Kidney epithelial cell (primary cell): ENCODE measurements at regions not wholly inside any gene's neighbourhood (a gene's known extent, or its start where the extent isn't known, plus 50 kb on each side); places are given as distances from the start of the nearest gene placed in this dataset.

Experiments
- DNase-seq: peaks from one replicate; pipeline ENCODE4 v3.0.0-alpha.2; 2010; ENCODE audit warnings: low read depth
- H3K27me3 ChIP-seq: 2 replicates; pipeline ENCODE4 v1.6.0; 2011; ENCODE audit warnings: low read length; ENCODE audit not compliant: control insufficient read depth, insufficient read depth
- H3K36me3 ChIP-seq: 2 replicates; pipeline ENCODE4 v1.5.1; 2011; ENCODE audit warnings: low read length; ENCODE audit not compliant: control insufficient read depth, insufficient read depth
- H3K4me3 ChIP-seq: 2 replicates; pipeline ENCODE4 v1.5.1; 2011; ENCODE audit warnings: low read depth, mild to moderate bottlenecking, control low read depth, low read length
- TF ChIP-seq, protein P1 (sequence below): IDR thresholded peaks from 2 replicates; pipeline ENCODE4 v1.5.1; 2011; ENCODE audit warnings: mild to moderate bottlenecking, moderate library complexity, low read length, control low read depth, inconsistent platforms; ENCODE audit not compliant: insufficient read depth, poor library complexity, severe bottlenecking

- H3K36me3 ChIP-seq = no peaks in the 10 kb centered on the region
- no peaks in the 10 kb centered on the region for H3K27me3 ChIP-seq
- H3K4me3 ChIP-seq = no peak overlapping the region
- no peak for DNase-seq
- TF ChIP-seq, protein P1, sequence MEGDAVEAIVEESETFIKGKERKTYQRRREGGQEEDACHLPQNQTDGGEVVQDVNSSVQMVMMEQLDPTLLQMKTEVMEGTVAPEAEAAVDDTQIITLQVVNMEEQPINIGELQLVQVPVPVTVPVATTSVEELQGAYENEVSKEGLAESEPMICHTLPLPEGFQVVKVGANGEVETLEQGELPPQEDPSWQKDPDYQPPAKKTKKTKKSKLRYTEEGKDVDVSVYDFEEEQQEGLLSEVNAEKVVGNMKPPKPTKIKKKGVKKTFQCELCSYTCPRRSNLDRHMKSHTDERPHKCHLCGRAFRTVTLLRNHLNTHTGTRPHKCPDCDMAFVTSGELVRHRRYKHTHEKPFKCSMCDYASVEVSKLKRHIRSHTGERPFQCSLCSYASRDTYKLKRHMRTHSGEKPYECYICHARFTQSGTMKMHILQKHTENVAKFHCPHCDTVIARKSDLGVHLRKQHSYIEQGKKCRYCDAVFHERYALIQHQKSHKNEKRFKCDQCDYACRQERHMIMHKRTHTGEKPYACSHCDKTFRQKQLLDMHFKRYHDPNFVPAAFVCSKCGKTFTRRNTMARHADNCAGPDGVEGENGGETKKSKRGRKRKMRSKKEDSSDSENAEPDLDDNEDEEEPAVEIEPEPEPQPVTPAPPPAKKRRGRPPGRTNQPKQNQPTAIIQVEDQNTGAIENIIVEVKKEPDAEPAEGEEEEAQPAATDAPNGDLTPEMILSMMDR = no peak
Measured at GRCh38 chr5:61245486-61245885, 83.2 kb upstream of the SMIM15 start.

- Histone ChIP-seq H3K4me3 (no peak overlapping the region), H3K36me3 (no peaks in the 10 kb centered on the region), H3K27me3 (no peaks in the 10 kb centered on the region)
- TF ChIP-seq, protein P1 = no peak
- DNase-seq = no peak
Measured at GRCh38 chr5:61245936-61246335, 83.7 kb upstream of the SMIM15 start.

DNA sequence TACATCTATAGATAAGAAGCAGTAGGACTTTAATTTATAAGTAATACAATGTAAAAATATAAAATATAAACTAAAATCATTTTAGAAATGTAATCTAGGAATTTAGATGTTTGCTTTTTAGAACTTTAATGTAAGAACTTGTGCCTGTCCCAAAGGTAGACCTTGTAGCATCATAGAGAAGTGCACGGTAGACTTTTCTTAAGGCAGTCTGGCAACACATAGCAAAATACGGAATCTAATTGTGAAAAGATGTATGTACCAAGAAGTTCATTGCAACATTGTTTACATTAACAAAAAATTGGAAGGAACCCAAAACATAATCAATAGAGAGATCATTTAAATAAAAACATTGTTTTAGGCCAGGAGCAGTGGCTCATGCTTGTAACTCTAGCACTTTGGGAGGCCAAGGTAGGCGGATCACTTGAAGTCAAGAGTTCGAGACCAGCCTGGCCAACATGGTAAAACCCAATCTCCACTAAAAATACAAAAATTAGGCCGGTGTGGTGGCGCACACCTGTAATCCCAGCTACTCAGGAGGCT is 84.6 kb upstream of the SMIM15 start:
- TF ChIP-seq, protein P1 = no peak
- no peak for DNase-seq
- H3K36me3 ChIP-seq = no peaks in the 10 kb centered on the region
- H3K27me3 ChIP-seq = no peaks in the 10 kb centered on the region
- no peak overlapping the region for H3K4me3 ChIP-seq

- Histone ChIP-seq H3K36me3 (no peaks in the 10 kb centered on the region), H3K4me3 (no peak overlapping the region), H3K27me3 (no peaks in the 10 kb centered on the region)
- no peak for DNase-seq
- TF ChIP-seq, protein P1 = no peak
Measured at GRCh38 chr5:61251874-61252642, 80.0 kb upstream of the ZSWIM6 start.

GRCh38 chr5:61252643-61252925 is 79.5 kb upstream of the ZSWIM6 start:
- no peak overlapping the region for H3K4me3 ChIP-seq
- no peaks in the 10 kb centered on the region for H3K36me3 ChIP-seq
- no peak for DNase-seq
- TF ChIP-seq, protein P1 = no peak
- no peaks in the 10 kb centered on the region for H3K27me3 ChIP-seq

DNA sequence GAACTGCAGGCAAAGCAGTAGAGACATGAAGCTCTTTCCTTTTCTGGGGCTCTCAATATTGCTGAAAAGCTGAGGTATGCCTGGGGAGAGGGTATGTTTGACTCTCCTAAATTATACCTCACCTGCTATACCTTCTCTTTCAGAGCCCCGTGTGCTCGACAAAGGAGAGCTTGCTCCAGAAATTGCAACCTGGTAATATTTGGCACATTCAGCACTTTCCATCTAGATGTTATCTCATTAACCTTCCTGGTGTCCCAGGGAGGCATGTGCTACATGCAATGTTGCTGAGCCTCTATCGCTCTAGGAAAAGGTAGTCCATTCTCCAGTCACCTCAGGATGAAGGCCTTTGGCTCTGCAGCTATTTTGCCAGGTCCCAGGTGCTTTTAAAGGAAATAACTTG is 78.5 kb upstream of the ZSWIM6 start:
- Histone ChIP-seq H3K27me3 (no peaks in the 10 kb centered on the region), H3K4me3 (no peak overlapping the region), H3K36me3 (no peaks in the 10 kb centered on the region)
- TF ChIP-seq, protein P1 = no peak
- DNase-seq = no peak
